GM21381 (cell line): ENCODE measurements at regions not wholly inside any gene's neighbourhood (a gene's known extent, or its start where the extent isn't known, plus 50 kb on each side); places are given as distances from the start of the nearest gene placed in this dataset.

Source experiments
- ATAC-seq: cut with Tn5 transposase; IDR thresholded peaks from one replicate; pipeline ENCODE4 v1.9.1; 2021; ENCODE audit warnings: mild to moderate bottlenecking, moderate library complexity; ENCODE audit not compliant: unreplicated experiment

GRCh38 chr4:147052361-147052760 lies 106.7 kb upstream of the TTC29 start:
- no peak for ATAC-seq

DNA sequence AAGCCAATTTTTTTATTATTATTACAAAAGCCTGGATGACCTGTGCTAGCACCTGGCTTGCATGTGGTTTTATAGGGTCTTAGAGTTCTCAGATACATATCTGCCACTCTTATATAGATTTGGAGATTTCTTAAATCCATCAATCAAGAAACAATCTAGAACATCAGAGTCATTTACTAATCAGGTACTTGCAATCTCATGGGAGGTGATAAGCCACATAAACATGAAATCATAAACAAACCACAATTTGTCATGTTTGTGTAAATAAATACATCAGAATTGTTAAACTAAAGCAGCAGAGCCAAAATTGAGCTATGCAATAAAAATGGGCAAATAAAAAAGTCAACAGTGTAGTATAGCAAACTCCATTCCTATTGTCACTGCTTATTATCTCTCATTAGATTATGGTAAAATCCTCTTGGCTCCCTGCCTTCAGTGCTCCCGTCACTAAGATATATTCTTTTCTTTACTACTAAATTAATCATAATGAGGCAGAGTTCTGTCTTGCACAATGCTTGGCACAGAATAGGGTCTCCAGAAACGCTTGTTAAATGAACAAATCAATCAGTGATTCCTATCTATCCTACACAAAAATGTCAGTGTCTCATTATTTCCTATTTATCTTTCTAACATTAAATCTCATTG lies 108.7 kb upstream of the TTC29 start:
- ATAC-seq = no peak

DNA sequence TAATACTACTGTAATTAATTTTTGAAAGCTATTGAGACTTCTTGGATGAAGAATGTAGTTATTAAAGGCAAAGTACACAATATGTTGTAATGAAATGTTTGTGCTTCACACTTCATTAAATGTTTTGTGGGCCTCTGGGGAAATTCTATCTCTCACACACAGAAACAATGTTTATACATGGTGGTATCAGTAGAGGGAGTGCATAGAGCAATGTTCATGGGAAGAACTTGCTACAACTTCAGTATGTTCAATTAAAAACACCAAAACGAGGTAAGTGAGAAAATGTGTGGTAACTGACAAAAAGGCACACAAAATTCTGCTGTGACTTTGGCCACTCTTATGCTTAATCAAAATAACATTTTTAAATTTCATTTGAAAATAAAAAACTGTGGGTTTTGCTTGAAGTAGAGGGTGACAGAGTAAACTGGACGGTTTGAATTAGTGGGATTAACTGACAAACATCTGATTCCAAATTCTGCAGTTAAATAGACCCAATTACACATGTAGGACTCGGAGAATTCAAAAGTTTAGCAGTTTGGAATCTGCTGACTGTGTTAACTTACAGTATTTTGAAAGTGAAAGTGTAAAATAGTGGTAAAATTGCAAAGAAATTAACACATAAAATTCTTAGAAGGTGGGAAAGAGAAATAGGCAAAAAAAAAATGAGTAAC lies 111.4 kb upstream of the TTC29 start:
- no peak for ATAC-seq

DNA sequence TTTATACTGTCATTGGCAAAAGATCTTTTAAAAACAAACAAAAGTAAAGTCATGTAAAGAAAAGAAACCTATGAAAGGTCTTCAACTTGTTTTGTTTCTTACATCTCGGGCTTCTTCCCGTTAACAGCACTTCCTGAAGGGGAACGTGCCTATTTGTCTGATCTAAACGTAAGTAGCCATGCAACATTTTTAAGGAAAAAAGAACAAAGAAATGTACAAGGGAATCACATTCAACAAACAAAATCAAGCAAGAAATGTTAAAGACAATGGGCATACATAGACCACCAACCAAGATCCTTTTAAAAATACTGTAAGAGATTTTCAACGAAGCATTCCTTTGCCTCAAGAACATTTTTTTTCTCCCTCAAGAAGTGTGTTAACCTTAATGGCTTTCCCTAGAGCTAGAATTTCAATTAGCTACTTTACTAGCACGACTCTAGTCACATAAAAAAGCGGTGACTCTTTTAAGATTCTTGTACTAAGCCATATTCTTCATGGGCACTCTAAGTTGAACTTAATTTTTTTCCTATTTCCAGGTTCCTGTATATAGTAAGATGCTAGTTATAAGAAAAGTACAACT lies 112.0 kb upstream of the TTC29 start:
- no peak for ATAC-seq

DNA sequence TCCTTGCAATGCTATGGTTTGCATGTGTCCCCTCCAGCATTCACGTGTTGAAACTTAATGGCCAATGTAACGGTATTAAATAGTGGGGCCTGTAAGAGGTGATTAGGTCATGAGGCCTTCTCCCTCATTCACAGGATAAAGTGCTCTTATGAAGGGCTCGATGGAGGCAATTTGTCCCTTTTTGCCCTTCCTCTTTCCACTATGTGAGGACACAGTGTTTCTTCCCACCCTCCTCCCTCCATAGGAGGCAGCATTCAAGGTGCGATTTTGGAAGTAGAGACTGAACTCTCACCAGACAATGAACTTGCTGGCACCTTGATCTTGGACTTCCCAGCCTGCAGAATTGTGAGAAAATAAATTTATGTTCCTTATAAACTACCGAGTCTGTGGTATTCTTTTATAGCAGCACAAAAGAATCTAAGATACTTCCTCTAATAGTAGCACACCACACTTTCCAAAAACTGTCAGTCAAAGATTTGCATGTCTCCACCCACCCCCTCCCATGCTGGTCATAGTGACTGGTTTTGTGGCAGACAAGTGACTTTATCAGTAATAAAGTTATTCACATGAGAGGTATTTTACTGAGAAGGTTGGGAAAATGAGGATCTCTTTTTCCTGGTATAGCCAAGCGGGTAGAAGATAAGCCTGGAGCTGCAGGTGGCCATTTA lies 113.5 kb upstream of the TTC29 start:
- ATAC-seq = no peak

DNA sequence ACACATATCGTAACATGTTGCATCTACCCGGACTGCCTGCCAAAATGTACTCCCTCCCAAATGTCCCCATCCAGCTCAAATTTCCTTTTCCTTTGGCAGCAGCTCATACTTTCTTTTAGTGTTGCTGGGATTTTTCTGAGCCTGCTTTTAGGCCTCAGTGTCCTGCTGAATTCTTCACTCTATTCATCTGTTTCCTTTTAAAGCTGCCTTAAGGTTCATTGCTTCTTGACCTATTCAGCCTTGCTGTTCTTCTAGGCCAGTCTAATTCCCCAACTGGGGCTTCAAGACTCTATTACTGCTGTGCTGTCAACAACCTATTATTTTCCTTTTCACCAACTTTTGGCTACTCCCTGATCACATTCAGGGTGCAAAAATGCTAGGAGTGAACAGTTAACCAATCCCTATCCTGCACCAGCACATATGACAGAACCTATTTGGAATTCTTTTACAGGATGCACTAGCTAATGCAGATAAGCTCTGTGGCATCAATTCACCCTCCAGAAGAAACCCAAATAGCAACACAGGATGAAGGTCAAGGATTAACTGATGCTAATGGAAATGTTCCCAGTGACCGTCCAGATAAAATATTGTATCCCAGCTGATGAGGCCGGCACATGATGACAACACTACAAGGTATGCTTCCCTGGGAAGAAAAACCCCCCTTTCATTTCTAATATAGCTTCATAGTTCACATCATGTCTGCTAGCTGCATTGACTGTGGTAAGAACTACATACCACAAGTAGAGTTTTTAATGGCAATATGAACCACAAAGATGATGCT lies 114.7 kb upstream of the TTC29 start:
- ATAC-seq = no peak

GRCh38 chr4:147064856-147065255 lies 119.2 kb upstream of the TTC29 start:
- ATAC-seq = no peak

- no peak for ATAC-seq
Measured at GRCh38 chr4:147068564-147068963, 122.9 kb upstream of the TTC29 start.

GRCh38 chr4:147071209-147071740 lies 125.6 kb upstream of the TTC29 start:
- no peak for ATAC-seq

DNA sequence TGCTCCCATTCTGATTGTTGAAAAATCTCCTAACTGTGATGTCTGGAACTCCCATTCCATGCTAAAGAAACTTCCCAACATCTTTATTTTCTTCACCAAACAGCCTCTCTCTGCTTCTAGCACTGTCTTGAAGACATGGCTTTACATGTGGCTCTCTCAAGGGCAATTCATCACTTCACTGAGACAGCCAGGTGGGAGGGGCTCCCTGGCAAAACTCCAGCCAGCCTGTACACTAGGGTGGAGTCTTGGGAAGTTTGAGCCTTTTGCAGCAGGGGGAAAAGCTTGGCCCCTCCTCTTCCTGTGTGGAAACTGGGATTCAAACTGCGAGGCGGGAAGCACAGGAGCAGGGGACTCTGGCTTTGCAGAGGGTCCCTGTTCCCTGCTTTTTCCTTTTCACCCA lies 130.5 kb upstream of the TTC29 start:
- ATAC-seq = no peak

GRCh38 chr4:147076728-147077127 lies 131.1 kb upstream of the TTC29 start:
- ATAC-seq = no peak

DNA sequence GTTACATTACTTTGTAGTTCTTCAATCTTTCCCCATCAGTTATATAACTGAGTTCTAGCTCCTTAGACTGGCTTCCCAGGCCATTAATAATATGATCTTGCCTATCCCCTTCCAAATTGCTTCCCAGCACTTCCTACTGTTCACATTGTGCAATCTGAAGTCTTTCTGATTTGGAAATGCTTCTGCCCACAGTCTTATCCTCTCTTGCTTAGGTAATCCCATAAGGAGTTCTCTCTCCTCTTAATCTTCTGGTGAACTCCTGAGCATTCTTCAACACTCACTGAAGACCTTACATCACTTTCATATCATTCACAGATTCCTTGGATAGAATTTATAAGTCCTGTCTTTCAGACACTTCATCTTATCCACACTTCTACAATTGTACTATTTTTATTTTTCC lies 132.7 kb upstream of the TTC29 start:
- no peak for ATAC-seq

DNA sequence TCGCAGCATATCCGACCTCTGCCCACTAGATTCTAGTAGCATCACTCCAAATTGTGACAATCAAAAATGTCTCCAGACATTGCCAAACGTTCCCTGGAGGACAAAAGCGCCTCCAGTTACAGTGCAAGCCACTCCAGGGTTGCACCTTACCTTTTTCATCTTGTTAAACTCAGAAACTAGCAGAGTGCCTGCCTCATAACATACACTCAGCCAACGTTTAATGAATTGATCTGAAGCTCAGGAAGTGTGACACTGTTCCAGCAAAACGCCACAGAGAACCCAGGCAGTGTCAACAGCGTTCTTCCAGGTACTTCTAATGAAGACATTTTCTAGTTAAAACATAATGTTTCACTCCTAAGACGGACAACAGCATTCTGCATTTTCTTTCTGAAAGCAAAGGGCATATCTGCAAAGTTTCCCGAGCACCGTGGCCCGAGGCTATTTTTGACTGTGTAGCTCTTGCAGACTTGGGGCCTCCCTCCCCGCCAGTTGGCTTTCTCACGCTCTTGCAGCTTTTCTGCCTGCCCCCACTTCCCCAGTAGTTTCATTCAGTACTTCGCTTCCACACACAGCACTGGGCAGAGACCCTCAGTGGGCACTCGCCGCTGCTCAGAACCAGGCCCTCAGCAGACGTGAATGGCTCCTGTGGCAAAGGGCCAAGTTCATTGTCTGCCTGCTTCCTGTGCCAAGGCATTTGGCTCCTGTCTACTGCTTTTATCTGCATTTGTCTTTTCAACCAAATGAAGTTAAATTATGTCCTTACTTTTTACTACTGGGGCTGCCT lies 133.4 kb upstream of the TTC29 start:
- no peak for ATAC-seq

DNA sequence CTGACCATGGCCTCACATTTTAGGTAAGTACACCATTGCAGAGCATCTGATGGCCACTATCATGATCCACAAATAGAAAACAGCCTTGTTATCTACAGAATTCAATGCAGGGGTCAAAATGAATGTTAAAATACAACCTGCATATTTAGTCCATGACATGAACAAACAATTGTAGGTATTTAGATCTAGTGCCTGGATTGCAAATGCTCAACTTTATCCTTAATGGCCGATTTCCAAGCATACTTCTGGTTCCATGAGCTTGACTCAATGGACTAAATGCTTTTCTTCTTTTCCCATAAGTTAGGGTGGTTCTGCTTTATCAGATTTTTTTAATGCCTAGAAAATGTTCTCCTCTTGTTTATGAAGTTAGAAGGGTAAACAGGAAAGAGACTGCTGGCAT lies 139.2 kb upstream of the TTC29 start:
- ATAC-seq = no peak

DNA sequence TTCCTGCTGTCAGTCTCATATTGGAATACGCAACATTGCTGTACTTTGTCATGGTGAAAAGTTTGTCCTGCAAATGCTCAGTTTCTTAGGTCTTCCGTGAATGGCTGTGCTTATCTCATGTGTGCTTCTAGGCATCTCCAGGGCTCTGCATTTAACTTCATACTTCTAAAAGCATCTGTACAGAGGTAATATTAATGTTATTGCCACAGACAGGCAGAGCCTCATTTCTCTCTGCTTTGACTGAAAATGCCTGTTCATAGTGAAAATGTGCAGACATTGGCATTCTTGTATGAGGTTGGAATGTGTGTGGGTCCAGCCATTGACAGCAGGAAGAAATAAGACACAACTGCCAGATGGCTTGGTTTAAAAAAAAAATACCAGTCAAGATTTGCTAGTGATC lies 140.1 kb upstream of the TTC29 start:
- ATAC-seq = no peak

GRCh38 chr4:147088146-147088545 lies 142.5 kb upstream of the TTC29 start:
- no peak for ATAC-seq

DNA sequence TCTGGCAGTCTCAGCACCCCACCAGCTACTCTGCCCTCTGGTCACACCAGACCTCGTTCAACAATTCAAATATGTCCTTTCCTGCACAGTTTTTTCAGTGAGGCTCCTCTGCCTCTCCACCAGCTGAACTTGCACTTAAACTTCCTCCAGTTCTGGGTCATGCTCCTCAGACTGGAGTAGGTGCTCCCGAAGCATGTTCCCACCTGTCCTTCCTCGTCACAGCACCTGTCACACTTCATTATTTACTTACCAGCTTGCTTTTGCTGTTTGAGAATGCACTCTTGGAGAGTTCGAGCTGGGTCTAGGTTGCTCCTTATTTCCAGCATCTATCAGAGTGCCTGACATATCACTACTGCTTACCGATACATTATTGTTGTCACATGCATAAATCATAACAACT lies 144.8 kb upstream of the TTC29 start:
- no peak for ATAC-seq

- no peak for ATAC-seq
Measured at GRCh38 chr4:147093206-147093605, 147.5 kb upstream of the TTC29 start.

- ATAC-seq = no peak
Measured at GRCh38 chr4:147094238-147094637, 148.6 kb upstream of the TTC29 start.
